Endothelial cell of umbilical vein (primary cell): ENCODE measurements at regions not wholly inside any gene's neighbourhood (a gene's known extent, or its start where the extent isn't known, plus 50 kb on each side); places are given as distances from the start of the nearest gene placed in this dataset.
"Not testable (repeated sequence)": the region's sequence is repeated elsewhere in the genome, so short reads cannot be mapped to it uniquely, and the experiment has no call there.

ENCODE experiments used
- BruUV-seq: library from RNA; stranded (reverse); fragments of 400-500 nt; replicated peaks from 2 replicates; lab custom pipeline; 2021; lab: Mats Ljungman, UMichigan
- CTCF ChIA-PET: fragments of 300-600, 350-600 bp; sonication (Branson Sonifier 250); formaldehyde crosslinking; loops from one replicate; lab custom pipeline; 2021; ENCODE audit warnings: antibody characterized with exemption, inconsistent platforms; lab: Charles Lee
- POLR2A ChIA-PET: fragments of 300-600, 350-600 bp; sonication (Branson Sonifier 250); formaldehyde crosslinking; loops from one replicate; lab custom pipeline; 2021; ENCODE audit warnings: antibody characterized with exemption, inconsistent platforms; lab: Charles Lee
- DNase-seq: peaks from one replicate; pipeline ENCODE4 v3.0.0-alpha.2; 2011; ENCODE audit warnings: low read depth, low spot score
- FAIRE-seq: peaks from 2 replicates; lab custom pipeline; 2011; peaks lifted over from hg19 to GRCh38; lab: Jason Lieb, UNC
- H2AFZ ChIP-seq: 2 replicates; pipeline ENCODE4 v1.6.0; 2012; ENCODE audit warnings: low read depth, low read length, control low read depth, inconsistent platforms
- H3K27ac ChIP-seq: 2 replicates; pipeline ENCODE4 v1.5.1; 2011; ENCODE audit warnings: low read depth, mild to moderate bottlenecking, control low read depth, low read length, moderate library complexity; ENCODE audit not compliant: insufficient read depth
- H3K27me3 ChIP-seq, 2 experiments: 2 replicates each; pipeline versions ENCODE4 v1.6.0 to v1.6.1; 2011; ENCODE audit warnings: low read length in 2 of 2, mixed read lengths in 1 of 2; ENCODE audit not compliant: control insufficient read depth in 2 of 2, insufficient read depth in 2 of 2
- H3K36me3 ChIP-seq, 2 experiments: 2 replicates in 1 of 2; 3 replicates in 1 of 2; pipeline ENCODE4 v1.5.1; 2011; ENCODE audit warnings: low read length in 2 of 2, mild to moderate bottlenecking in 1 of 2, moderate library complexity in 1 of 2; ENCODE audit not compliant: control insufficient read depth in 2 of 2, insufficient read depth in 2 of 2; ENCODE audit errors: extremely low read depth in 1 of 2
- H3K4me1 ChIP-seq: 3 replicates; pipeline ENCODE4 v1.5.1; 2011; ENCODE audit warnings: mild to moderate bottlenecking, low read length; ENCODE audit not compliant: control insufficient read depth, insufficient read depth; ENCODE audit errors: extremely low read depth
- H3K4me2 ChIP-seq: 2 replicates; pipeline ENCODE4 v1.6.1; 2011; ENCODE audit warnings: low read length, control low read depth, mixed read lengths; ENCODE audit not compliant: insufficient read depth
- H3K4me3 ChIP-seq, 3 experiments: fragments of 200-600 bp in 1 of 3; sonication (generic), shearing (Covaris generic) in 1 of 3; replicated peaks in 1 of 3; 2 replicates each; pipeline ENCODE4 v1.5.1; 2011 to 2016; ENCODE audit warnings: control low read depth in 3 of 3, low read length in 3 of 3, mild to moderate bottlenecking in 2 of 3, inconsistent platforms in 1 of 3, low read depth in 1 of 3, moderate library complexity in 1 of 3; ENCODE audit not compliant: insufficient read depth in 1 of 3
- H3K79me2 ChIP-seq: 2 replicates; pipeline ENCODE4 v1.6.0; 2012; ENCODE audit warnings: low read length, inconsistent platforms; ENCODE audit not compliant: control insufficient read depth, insufficient read depth
- H3K9ac ChIP-seq: replicated peaks from 2 replicates; pipeline ENCODE3; 2011; ENCODE audit warnings: low read length, control low read depth; ENCODE audit not compliant: insufficient read depth; ENCODE audit errors: extremely low read depth
- H3K9me1 ChIP-seq: replicated peaks from 3 replicates; pipeline ENCODE4 v1.6.0; 2011; ENCODE audit warnings: mild to moderate bottlenecking, low read length; ENCODE audit not compliant: control insufficient read depth, insufficient read depth; ENCODE audit errors: extremely low read depth
- H3K9me3 ChIP-seq: replicated peaks from 2 replicates; pipeline ENCODE4 v1.5.1; 2012; ENCODE audit warnings: low read length, inconsistent platforms; ENCODE audit not compliant: control insufficient read depth, insufficient read depth
- H4K20me1 ChIP-seq: replicated peaks from 2 replicates; pipeline ENCODE3; 2011; ENCODE audit warnings: mild to moderate bottlenecking, low read length; ENCODE audit not compliant: control insufficient read depth, insufficient read depth; ENCODE audit errors: extremely low read depth
- CTCF ChIP-seq, 2 donors: IDR thresholded peaks; 1 replicate in 1 of 2; 2 replicates in 1 of 2; pipeline ENCODE4 v1.5.1; 2011; ENCODE audit warnings: low read length in 2 of 2, mild to moderate bottlenecking in 2 of 2, moderate library complexity in 2 of 2, control low read depth in 1 of 2, inconsistent platforms in 1 of 2, low read depth in 1 of 2; ENCODE audit not compliant: insufficient read depth in 1 of 2; ENCODE audit errors: extremely low read depth in 1 of 2
- EZH2 ChIP-seq: IDR thresholded peaks from 2 replicates; pipeline ENCODE4 v1.6.1; 2012; ENCODE audit warnings: borderline replicate concordance, low read depth, mild to moderate bottlenecking, moderate library complexity, low read length, inconsistent platforms; ENCODE audit not compliant: severe bottlenecking
- FOS ChIP-seq: IDR thresholded peaks from 2 replicates; pipeline ENCODE4 v1.6.1; 2011; ENCODE audit warnings: mild to moderate bottlenecking, low read length, moderate library complexity, borderline replicate concordance; ENCODE audit not compliant: insufficient read depth
- GATA2 ChIP-seq: IDR thresholded peaks from 2 replicates; pipeline ENCODE4 v1.7.0; 2011; ENCODE audit warnings: low read depth, mild to moderate bottlenecking, moderate library complexity, mixed read lengths, low read length; ENCODE audit not compliant: insufficient read length, insufficient read depth
- JUN ChIP-seq: IDR thresholded peaks from 2 replicates; pipeline ENCODE4 v1.6.1; 2011; ENCODE audit warnings: borderline replicate concordance, low read depth; ENCODE audit not compliant: insufficient read length, insufficient read depth
- MAX ChIP-seq: IDR thresholded peaks from 2 replicates; pipeline ENCODE4 v1.6.1; 2011; ENCODE audit not compliant: insufficient read depth, insufficient read length
- MYC ChIP-seq: IDR thresholded peaks from one replicate; pipeline ENCODE4 v1.6.1; 2011; ENCODE audit warnings: mild to moderate bottlenecking, low read depth, low read length
- dilution Hi-C: fragments of 300-500 bp; cut with MboI; formaldehyde crosslinking; loops from one replicate; pipeline ENCODE4 v1.15.0; 2019; ENCODE audit warnings: low sequenced_read_pairs; ENCODE audit not compliant: extremely low pct_ligation_motif_present
- intact Hi-C: fragments of 100-400 bp; cut with micrococcal nuclease; formaldehyde crosslinking; loops from one replicate; pipeline ENCODE4 v1.10.0; 2022

GRCh38 chr5:145396888-145397287 lies 438.3 kb downstream of the PRELID2 start:
- dilution Hi-C loops = no loop called here
- no peak overlapping the region for H3K27ac ChIP-seq
- no peak for TF ChIP-seq JUN
- no peak for TF ChIP-seq CTCF (IDR thresholded peaks at IDR 0.05; ENCODE audit: extremely low read depth in 1 of 2, insufficient read depth in 1 of 2, low read depth in 1 of 2, low read length in 2 of 2)
- TF ChIP-seq GATA2 = no peak
- no peak for TF ChIP-seq EZH2
- TF ChIP-seq MAX = no peak
- no peak for TF ChIP-seq MYC
- no peak for TF ChIP-seq FOS
- ChIA-PET CTCF (no interaction called here), POLR2A (no interaction called here)
- H3K9me3 ChIP-seq = no peaks in the 10 kb centered on the region
- no peaks in the 10 kb centered on the region for H3K9me1 ChIP-seq
- H4K20me1 ChIP-seq = no peaks in the 10 kb centered on the region
- no TSS peak for BruUV-seq
- no peaks in the 10 kb centered on the region for H3K4me1 ChIP-seq
- no peaks in the 10 kb centered on the region for H3K27me3 ChIP-seq
- no peak for DNase-seq
- no peak overlapping the region for H3K4me3 ChIP-seq
- H2AFZ ChIP-seq = no peak overlapping the region
- H3K4me2 ChIP-seq = no peak overlapping the region
- H3K79me2 ChIP-seq = no peaks in the 10 kb centered on the region
- intact Hi-C loops = no loop called here
- no peaks in the 10 kb centered on the region for H3K36me3 ChIP-seq
- no peak for FAIRE-seq
- H3K9ac ChIP-seq = no peak overlapping the region

GRCh38 chr5:145395151-145395550 lies 440.0 kb downstream of the PRELID2 start:
- H3K4me2 ChIP-seq, intact Hi-C loops, dilution Hi-C loops, H4K20me1 ChIP-seq, H3K27ac ChIP-seq, H3K27me3 ChIP-seq, H3K79me2 ChIP-seq, FAIRE-seq, H3K4me1 ChIP-seq, H3K9me3 ChIP-seq, H3K4me3 ChIP-seq, BruUV-seq, CTCF ChIA-PET, H3K9me1 ChIP-seq, DNase-seq, H3K36me3 ChIP-seq, POLR2A ChIA-PET, H2AFZ ChIP-seq, H3K9ac ChIP-seq: not testable (repeated sequence)
